HEK293 (cell line): ENCODE measurements at regions not wholly inside any gene's neighbourhood (a gene's known extent, or its start where the extent isn't known, plus 50 kb on each side); places are given as distances from the start of the nearest gene placed in this dataset.

Experiments
- CTCF ChIA-PET: fragments of 350-600 bp; formaldehyde crosslinking; extraction: SDS; loops from one replicate; lab custom pipeline; 2021; ENCODE audit warnings: antibody characterized with exemption; lab: Yijun Ruan, JAX
- POLR2A ChIA-PET: fragments of 300-600 bp; formaldehyde crosslinking; extraction: SDS; loops from one replicate; lab custom pipeline; 2020; ENCODE audit warnings: antibody characterized with exemption, inconsistent platforms; lab: Yijun Ruan, JAX
- H3K27ac ChIP-seq: fragments of 200-500 bp; sonication (Bioruptor generic); 2 replicates; pipeline ENCODE4 v1.5.1; 2014; ENCODE audit warnings: low read depth, low read length, control low read depth, inconsistent platforms; ENCODE audit errors: extremely low read depth
- H3K36me3 ChIP-seq, 2 experiments: fragments of 200-500 bp in 1 of 2; sonication (Bioruptor generic) in 1 of 2; 1 replicate in 1 of 2; 2 replicates in 1 of 2; pipeline ENCODE4 v1.5.1; 2014 to 2017; ENCODE audit warnings: inconsistent platforms in 2 of 2, low read length in 2 of 2; ENCODE audit not compliant: control insufficient read depth in 2 of 2, insufficient read depth in 1 of 2
- H3K4me1 ChIP-seq: fragments of 200-500 bp; sonication (Bioruptor generic); 2 replicates; pipeline ENCODE4 v1.5.1; 2014; ENCODE audit warnings: mild to moderate bottlenecking, low read length, inconsistent platforms; ENCODE audit not compliant: control insufficient read depth, insufficient read depth
- H3K4me3 ChIP-seq: 2 replicates; pipeline ENCODE4 v1.5.1; 2011; ENCODE audit warnings: low read depth, mild to moderate bottlenecking, control low read depth, low read length, moderate library complexity
- H3K9me3 ChIP-seq: fragments of 200-500 bp; sonication (Bioruptor generic); 2 replicates; pipeline ENCODE4 v1.5.1; 2014; ENCODE audit warnings: low read depth, low read length, inconsistent platforms; ENCODE audit not compliant: control insufficient read depth, insufficient read depth
- KLF1 ChIP-seq: fragments of 450-650 bp; formaldehyde crosslinking; IDR thresholded peaks from 2 replicates; pipeline ENCODE4 v1.5.1; 2016; ENCODE audit warnings: missing biosample characterization, missing genetic modification characterization
- MEIS1 ChIP-seq: sonication (generic); formaldehyde crosslinking; IDR thresholded peaks from 2 replicates; pipeline ENCODE4 v1.8.1; 2022; ENCODE audit warnings: missing genetic modification reagents, mild to moderate bottlenecking, borderline replicate concordance
- MYNN ChIP-seq: fragments of 450-650 bp; formaldehyde crosslinking; IDR thresholded peaks from 2 replicates; pipeline ENCODE4 v1.5.1; 2016; ENCODE audit warnings: missing biosample characterization, missing genetic modification characterization, borderline replicate concordance
- SP7 ChIP-seq: fragments of 450-650 bp; formaldehyde crosslinking; IDR thresholded peaks from 2 replicates; pipeline ENCODE4 v1.5.1; 2016; ENCODE audit warnings: missing biosample characterization, missing genetic modification characterization
- WT1 ChIP-seq: fragments of 450-650 bp; formaldehyde crosslinking; IDR thresholded peaks from 2 replicates; pipeline ENCODE4 v1.5.1; 2016; ENCODE audit warnings: missing biosample characterization, missing genetic modification characterization
- ZBTB8A ChIP-seq: fragments of 450-650 bp; formaldehyde crosslinking; IDR thresholded peaks from 2 replicates; pipeline ENCODE4 v1.5.1; 2016; ENCODE audit warnings: missing biosample characterization, missing genetic modification characterization
- ZNF121 ChIP-seq: fragments of 450-650 bp; formaldehyde crosslinking; IDR thresholded peaks from 2 replicates; pipeline ENCODE4 v1.5.1; 2016; ENCODE audit warnings: missing biosample characterization, missing genetic modification characterization
- ZNF133 ChIP-seq: fragments of 450-650 bp; formaldehyde crosslinking; IDR thresholded peaks from 2 replicates; pipeline ENCODE4 v1.5.1; 2016; ENCODE audit warnings: missing biosample characterization, missing genetic modification characterization
- ZNF138 ChIP-seq: fragments of 450-650 bp; formaldehyde crosslinking; IDR thresholded peaks from 2 replicates; pipeline ENCODE4 v1.5.1; 2016; ENCODE audit warnings: missing biosample characterization, missing genetic modification characterization, borderline replicate concordance
- ZNF16 ChIP-seq: fragments of 450-650 bp; formaldehyde crosslinking; IDR thresholded peaks from 2 replicates; pipeline ENCODE4 v1.5.1; 2016; ENCODE audit warnings: low read depth, missing biosample characterization, missing genetic modification characterization
- ZNF184 ChIP-seq: fragments of 450-650 bp; IDR thresholded peaks from 2 replicates; pipeline ENCODE4 v1.5.1; 2018; ENCODE audit warnings: missing biosample characterization, mild to moderate bottlenecking, missing genetic modification characterization
- ZNF24 ChIP-seq: fragments of 450-650 bp; formaldehyde crosslinking; IDR thresholded peaks from 2 replicates; pipeline ENCODE4 v1.5.1; 2016; ENCODE audit warnings: missing biosample characterization, missing genetic modification characterization
- ZNF354C ChIP-seq: fragments of 450-650 bp; formaldehyde crosslinking; IDR thresholded peaks from 2 replicates; pipeline ENCODE4 v1.5.1; 2016; ENCODE audit warnings: missing biosample characterization, missing genetic modification characterization, low read depth, borderline replicate concordance
- ZNF366 ChIP-seq: fragments of 450-650 bp; formaldehyde crosslinking; conservative IDR thresholded peaks from 2 replicates; pipeline ENCODE4 v1.5.1; 2016; ENCODE audit warnings: missing biosample characterization, missing genetic modification characterization
- ZNF416 ChIP-seq: fragments of 450-650 bp; formaldehyde crosslinking; IDR thresholded peaks from 2 replicates; pipeline ENCODE4 v1.5.1; 2016; ENCODE audit warnings: missing biosample characterization, missing genetic modification characterization
- ZNF473 ChIP-seq: fragments of 450-650 bp; formaldehyde crosslinking; IDR thresholded peaks from 2 replicates; pipeline ENCODE4 v1.5.1; 2017; ENCODE audit warnings: missing biosample characterization, missing genetic modification characterization
- ZNF501 ChIP-seq: fragments of 450-650 bp; formaldehyde crosslinking; IDR thresholded peaks from 2 replicates; pipeline ENCODE4 v1.5.1; 2016; ENCODE audit warnings: missing biosample characterization, missing genetic modification characterization
- ZNF514 ChIP-seq: fragments of 450-650 bp; formaldehyde crosslinking; IDR thresholded peaks from 2 replicates; pipeline ENCODE4 v1.5.1; 2016; ENCODE audit warnings: missing biosample characterization, missing genetic modification characterization
- ZNF555 ChIP-seq: fragments of 450-650 bp; formaldehyde crosslinking; conservative IDR thresholded peaks from 2 replicates; pipeline ENCODE4 v1.5.1; 2017; ENCODE audit warnings: missing biosample characterization, mild to moderate bottlenecking, missing genetic modification characterization, inconsistent platforms
- ZNF596 ChIP-seq: fragments of 450-650 bp; IDR thresholded peaks from 2 replicates; pipeline ENCODE4 v1.5.0; 2018; ENCODE audit warnings: missing biosample characterization, mild to moderate bottlenecking, missing genetic modification characterization, moderate library complexity
- ZNF654 ChIP-seq: fragments of 450-650 bp; formaldehyde crosslinking; IDR thresholded peaks from 2 replicates; pipeline ENCODE4 v1.5.1; 2016; ENCODE audit warnings: low read depth, missing biosample characterization, missing genetic modification characterization
- ZNF660 ChIP-seq: fragments of 450-650 bp; IDR thresholded peaks from 2 replicates; pipeline ENCODE4 v1.5.1; 2018; ENCODE audit warnings: missing biosample characterization, mild to moderate bottlenecking, missing genetic modification characterization
- TF ChIP-seq, protein P1 (sequence below): fragments of 450-650 bp; formaldehyde crosslinking; optimal IDR thresholded peaks from 2 replicates; pipeline ENCODE3; 2016; ENCODE audit warnings: missing biosample characterization, mild to moderate bottlenecking, missing genetic modification characterization
- TF ChIP-seq, protein P2 (sequence below): fragments of 450-650 bp; formaldehyde crosslinking; IDR thresholded peaks from 2 replicates; pipeline ENCODE4 v1.5.1; 2016; ENCODE audit warnings: missing biosample characterization, missing genetic modification characterization

DNA sequence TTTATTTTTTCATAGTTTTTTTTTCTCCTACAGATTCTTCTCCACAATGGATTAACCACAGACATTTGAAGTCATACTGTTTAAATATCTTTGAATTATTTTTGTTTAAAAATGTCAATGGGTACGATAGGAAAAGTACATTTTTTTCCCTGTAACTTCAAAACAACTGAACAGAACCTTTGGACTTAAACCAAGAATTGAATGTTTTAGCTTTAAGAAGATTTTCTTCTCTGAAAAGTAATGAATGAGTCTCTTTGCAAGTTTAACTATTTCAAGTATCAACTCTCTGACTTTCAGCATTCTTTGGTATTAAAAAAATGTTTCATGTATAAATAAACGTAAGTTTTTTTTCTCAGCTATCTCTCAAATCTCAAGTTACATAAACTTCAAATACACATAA lies 364.3 kb downstream of the FBXO8 start (continued):
- TF ChIP-seq ZNF501 (tag by site-specific recombination): no peak
- no peak for TF ChIP-seq ZNF366 (tag by site-specific recombination)
- no peak for TF ChIP-seq ZNF138 (tag by site-specific recombination)
- TF ChIP-seq, protein P1, sequence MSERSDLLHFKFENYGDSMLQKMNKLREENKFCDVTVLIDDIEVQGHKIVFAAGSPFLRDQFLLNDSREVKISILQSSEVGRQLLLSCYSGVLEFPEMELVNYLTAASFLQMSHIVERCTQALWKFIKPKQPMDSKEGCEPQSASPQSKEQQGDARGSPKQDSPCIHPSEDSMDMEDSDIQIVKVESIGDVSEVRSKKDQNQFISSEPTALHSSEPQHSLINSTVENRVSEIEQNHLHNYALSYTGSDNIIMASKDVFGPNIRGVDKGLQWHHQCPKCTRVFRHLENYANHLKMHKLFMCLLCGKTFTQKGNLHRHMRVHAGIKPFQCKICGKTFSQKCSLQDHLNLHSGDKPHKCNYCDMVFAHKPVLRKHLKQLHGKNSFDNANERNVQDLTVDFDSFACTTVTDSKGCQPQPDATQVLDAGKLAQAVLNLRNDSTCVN (tag by site-specific recombination): no peak
- TF ChIP-seq, all 188 proteins: peak for 0

DNA sequence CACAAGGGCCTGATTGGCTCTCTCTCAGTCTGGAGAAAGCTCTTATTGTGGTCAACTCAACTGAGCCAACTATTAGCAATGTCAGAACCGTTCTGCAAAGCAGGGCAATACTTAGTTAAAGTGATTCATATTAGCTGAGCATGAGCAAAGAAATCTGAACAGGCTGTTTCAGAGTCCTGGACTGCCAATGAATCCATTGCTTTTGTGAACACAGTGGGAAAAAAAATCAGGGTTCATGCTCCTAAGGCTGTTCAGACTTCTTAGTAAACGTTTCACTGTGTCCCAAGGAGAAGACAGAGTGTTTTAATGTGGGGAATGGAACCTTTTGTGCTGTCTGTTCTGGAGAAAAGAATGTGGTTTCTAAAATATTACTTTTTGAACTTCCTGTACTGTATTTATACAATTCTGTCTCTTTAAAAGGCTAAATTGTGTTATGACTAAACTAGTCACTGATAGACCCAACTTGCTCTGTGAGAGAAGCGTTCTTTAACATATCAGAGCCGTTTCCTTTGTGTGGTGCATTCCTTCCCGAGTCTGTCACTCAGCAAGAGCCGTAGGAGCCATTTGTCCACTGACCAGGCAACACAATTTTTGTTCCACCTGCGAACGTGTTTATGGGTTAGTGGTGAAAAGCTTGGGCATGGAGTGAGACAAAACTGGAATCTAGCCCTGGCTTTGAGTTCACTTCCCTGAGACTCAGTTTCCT lies 366.1 kb downstream of the FBXO8 start:
- H3K27ac ChIP-seq: no peak overlapping the region
- H3K4me3 ChIP-seq: no peak overlapping the region
- H3K4me1 ChIP-seq: peaks cover 7% of the 10 kb centered on the region; the same call in 1 of the 2 replicates
- CTCF ChIA-PET: no interaction called here
- no peaks in the 10 kb centered on the region for H3K9me3 ChIP-seq
- no peaks in the 10 kb centered on the region for H3K36me3 ChIP-seq
- TF ChIP-seq, protein P2, sequence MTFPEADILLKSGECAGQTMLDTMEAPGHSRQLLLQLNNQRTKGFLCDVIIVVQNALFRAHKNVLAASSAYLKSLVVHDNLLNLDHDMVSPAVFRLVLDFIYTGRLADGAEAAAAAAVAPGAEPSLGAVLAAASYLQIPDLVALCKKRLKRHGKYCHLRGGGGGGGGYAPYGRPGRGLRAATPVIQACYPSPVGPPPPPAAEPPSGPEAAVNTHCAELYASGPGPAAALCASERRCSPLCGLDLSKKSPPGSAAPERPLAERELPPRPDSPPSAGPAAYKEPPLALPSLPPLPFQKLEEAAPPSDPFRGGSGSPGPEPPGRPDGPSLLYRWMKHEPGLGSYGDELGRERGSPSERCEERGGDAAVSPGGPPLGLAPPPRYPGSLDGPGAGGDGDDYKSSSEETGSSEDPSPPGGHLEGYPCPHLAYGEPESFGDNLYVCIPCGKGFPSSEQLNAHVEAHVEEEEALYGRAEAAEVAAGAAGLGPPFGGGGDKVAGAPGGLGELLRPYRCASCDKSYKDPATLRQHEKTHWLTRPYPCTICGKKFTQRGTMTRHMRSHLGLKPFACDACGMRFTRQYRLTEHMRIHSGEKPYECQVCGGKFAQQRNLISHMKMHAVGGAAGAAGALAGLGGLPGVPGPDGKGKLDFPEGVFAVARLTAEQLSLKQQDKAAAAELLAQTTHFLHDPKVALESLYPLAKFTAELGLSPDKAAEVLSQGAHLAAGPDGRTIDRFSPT (tag by site-specific recombination): no peak
- TF ChIP-seq SP7: no peak
- no peak for TF ChIP-seq MEIS1
- no peak for TF ChIP-seq ZNF354C (tag by site-specific recombination)
- TF ChIP-seq ZNF596 (tag by site-specific recombination): no peak
- no peak for TF ChIP-seq ZNF660 (tag by site-specific recombination)
- TF ChIP-seq ZNF133 (tag by site-specific recombination): no peak
- no peak for TF ChIP-seq ZNF514 (tag by site-specific recombination)
- TF ChIP-seq ZNF24 (tag by site-specific recombination): no peak
- TF ChIP-seq ZNF16 (tag by site-specific recombination): no peak
- no peak for TF ChIP-seq ZNF473 (tag by site-specific recombination)
- no peak for TF ChIP-seq ZNF121 (tag by site-specific recombination)
- TF ChIP-seq ZBTB8A (tag by site-specific recombination): no peak
- TF ChIP-seq ZNF416 (tag by site-specific recombination): no peak
- no peak for TF ChIP-seq ZNF184 (tag by site-specific recombination)
- POLR2A ChIA-PET: no interaction called here

DNA sequence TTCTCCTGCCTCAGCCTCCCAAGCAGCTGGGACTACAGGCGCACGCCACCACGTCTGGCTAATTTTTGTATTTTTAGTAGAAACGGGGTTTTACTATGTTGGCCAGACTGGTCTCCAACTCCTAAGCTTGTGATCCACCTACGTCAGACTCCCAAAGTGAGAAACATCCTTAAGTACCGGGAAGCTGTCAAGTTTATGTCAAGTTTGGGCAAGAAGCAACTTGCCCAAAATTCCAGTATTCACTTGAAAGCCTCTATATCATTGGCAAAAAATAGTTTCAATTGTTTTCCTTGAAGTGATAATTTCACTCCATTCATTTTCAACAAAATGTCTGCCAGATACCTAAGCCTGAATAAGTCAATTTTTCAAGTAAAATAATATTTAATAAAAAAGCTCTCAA lies 370.0 kb downstream of the FBXO8 start:
- Histone ChIP-seq H3K4me3 (no peak overlapping the region), H3K9me3 (no peaks in the 10 kb centered on the region)
- CTCF ChIA-PET: no interaction called here
- TF ChIP-seq KLF1 (tag by site-specific recombination): no peak
- no peak for TF ChIP-seq ZNF555
- no peak for TF ChIP-seq WT1 (tag by site-specific recombination)
- TF ChIP-seq ZNF654 (tag by site-specific recombination): no peak
- no peak for TF ChIP-seq MYNN (tag by site-specific recombination)
- TF ChIP-seq, all 188 proteins: peak for 0
- Histone ChIP-seq H3K27ac (no peak overlapping the region), H3K4me1 (no peaks in the 10 kb centered on the region), H3K36me3 (no peaks in the 10 kb centered on the region)
- POLR2A ChIA-PET: no interaction called here
